ENCODE measurements at regions not wholly inside any gene's neighbourhood (a gene's known extent, or its start where the extent isn't known, plus 50 kb on each side); places are given as distances from the start of the nearest gene placed in this dataset.

- CTCF ChIA-PET: interaction anchor here (0.6 to 3.0 kb wide), 5 partner anchors 26 to 1553 kb away, joined by 3 to 33 read pairs (median 3); no protein-coding TSS in a partner anchor
- no peak for TF ChIP-seq CTCF (IDR thresholded peaks at IDR 0.05; ENCODE audit: unreplicated experiment)
- BruUV-seq (replicated peaks): no TSS peak
- intact Hi-C loops (cut with micrococcal nuclease): loop anchor here (5.0 to 10.0 kb wide), 5 partner anchors 223 to 1891 kb away; no protein-coding TSS in a partner anchor
- POLR2A ChIA-PET: interaction anchor here (0.7 kb wide), 1 partner anchor 781 kb away, joined by 3 read pairs; no protein-coding TSS in a partner anchor
- peak; percentile 38 for DNase-seq (ENCODE audit: unreplicated experiment)
- H3K27me3 Mint-ChIP-seq (ENCODE audit: insufficient read depth, unreplicated experiment): no peaks in the 10 kb centered on the region
- no peaks in the 10 kb centered on the region for H3K9me3 Mint-ChIP-seq (ENCODE audit: unreplicated experiment)
- peaks cover 17% of the 10 kb centered on the region for H3K4me1 Mint-ChIP-seq (ENCODE audit: insufficient read depth, unreplicated experiment)
- H3K27ac Mint-ChIP-seq (ENCODE audit: low read depth, unreplicated experiment): no peak overlapping the region
- no peaks in the 10 kb centered on the region for H3K36me3 Mint-ChIP-seq (ENCODE audit: insufficient read depth, unreplicated experiment)
- H3K4me3 Mint-ChIP-seq (ENCODE audit: unreplicated experiment): no peak overlapping the region
These were observed 364.6 kb upstream of the ZNF385D start for GRCh38 chr3:22115581-22115980.

- peak; percentile 75 for DNase-seq (ENCODE audit: unreplicated experiment)
- intact Hi-C loops (cut with micrococcal nuclease): loop anchor here (1.0 to 10.0 kb wide), 7 partner anchors 28 to 1892 kb away; no protein-coding TSS in a partner anchor
- Mint-ChIP-seq H3K9me3 (ENCODE audit: unreplicated experiment) (no peaks in the 10 kb centered on the region), H3K27ac (ENCODE audit: low read depth, unreplicated experiment) (no peak overlapping the region), H3K36me3 (ENCODE audit: insufficient read depth, unreplicated experiment) (no peaks in the 10 kb centered on the region), H3K27me3 (ENCODE audit: insufficient read depth, unreplicated experiment) (no peaks in the 10 kb centered on the region), H3K4me3 (ENCODE audit: unreplicated experiment) (no peak overlapping the region), H3K4me1 (ENCODE audit: insufficient read depth, unreplicated experiment) (peaks cover 17% of the 10 kb centered on the region)
- ChIA-PET POLR2A (interaction anchor here (0.8 kb wide), 1 partner anchor 11 kb away, joined by 4 read pairs; no protein-coding TSS in a partner anchor), CTCF (interaction anchor here (0.5 to 3.0 kb wide), 7 partner anchors 11 to 569 kb away, joined by 3 to 33 read pairs (median 4); no protein-coding TSS in a partner anchor)
- no TSS peak for BruUV-seq (replicated peaks)
- TF ChIP-seq CTCF (IDR thresholded peaks at IDR 0.05; ENCODE audit: unreplicated experiment): no peak
These were observed 366.1 kb upstream of the ZNF385D start for GRCh38 chr3:22117091-22117490.

- POLR2A ChIA-PET: no interaction called here
- intact Hi-C loops (cut with micrococcal nuclease): loop anchor here (1.0 to 10.0 kb wide), 7 partner anchors 29 to 1893 kb away; no protein-coding TSS in a partner anchor
These were observed 366.8 kb upstream of the ZNF385D start for GRCh38 chr3:22117751-22118346.

More at GRCh38 chr3:22117751-22118346, 366.8 kb upstream of the ZNF385D start:
- Mint-ChIP-seq H3K4me1 (ENCODE audit: insufficient read depth, unreplicated experiment) (peaks cover 17% of the 10 kb centered on the region), H3K27ac (ENCODE audit: low read depth, unreplicated experiment) (no peak overlapping the region), H3K27me3 (ENCODE audit: insufficient read depth, unreplicated experiment) (no peaks in the 10 kb centered on the region), H3K36me3 (ENCODE audit: insufficient read depth, unreplicated experiment) (no peaks in the 10 kb centered on the region), H3K4me3 (ENCODE audit: unreplicated experiment) (no peak overlapping the region), H3K9me3 (ENCODE audit: unreplicated experiment) (no peaks in the 10 kb centered on the region)
- DNase-seq (ENCODE audit: unreplicated experiment): peak; percentile 56
- peak; percentile 51 for TF ChIP-seq CTCF (IDR thresholded peaks at IDR 0.05; ENCODE audit: unreplicated experiment)
- no TSS peak for BruUV-seq (replicated peaks)
- CTCF ChIA-PET: interaction anchor here (1.0 to 3.0 kb wide), 4 partner anchors 28 to 1606 kb away, joined by 4 to 33 read pairs (median 10); no protein-coding TSS in a partner anchor

Measured in MCF 10A (cell line).